ENCODE measurements at regions not wholly inside any gene's neighbourhood (a gene's known extent, or its start where the extent isn't known, plus 50 kb on each side); places are given as distances from the start of the nearest gene placed in this dataset.

- DNase-seq (no peak), ATAC-seq (ENCODE audit: low read depth) (no peak)
- H3K4ac ChIP-seq (ENCODE audit: low read depth, low read length): no peak overlapping the region
- H3K14ac ChIP-seq (replicated peaks; ENCODE audit: low read depth, low read length): no peak overlapping the region
- H3K56ac ChIP-seq (ENCODE audit: extremely low read depth, insufficient read depth, low read length): no peak overlapping the region
- no peak overlapping the region for H3K4me3 ChIP-seq (ENCODE audit: insufficient read depth, low read depth, low read length)
- no peak overlapping the region for H2AK5ac ChIP-seq (ENCODE audit: low read depth, low read length)
- H2BK15ac ChIP-seq (ENCODE audit: low read depth, low read length): no peak overlapping the region
- CTCF ChIA-PET: interaction anchor here (0.5 kb wide), 1 partner anchor 32 kb away, joined by 3 read pairs; no protein-coding TSS in a partner anchor
- no peaks in the 10 kb centered on the region for H4K20me1 ChIP-seq (ENCODE audit: insufficient read depth, low read length)
- no peak overlapping the region for H4K91ac ChIP-seq (ENCODE audit: insufficient read depth, low read depth, low read length)
- no peak overlapping the region for H2AK9ac ChIP-seq (replicated peaks; ENCODE audit: low read depth, low read length, poor library complexity)
- H4K5ac ChIP-seq (ENCODE audit: low read depth, low read length): no peak overlapping the region
- BruUV-seq (replicated peaks): no TSS peak
- H3K27ac ChIP-seq (ENCODE audit: insufficient read depth, low read length): no peak overlapping the region
- H3K9me3 ChIP-seq (ENCODE audit: control insufficient read depth, insufficient read depth, low read length): peaks cover 3% of the 10 kb centered on the region
- dilution Hi-C loops (cut with HindIII; ENCODE audit: low sequenced_read_pairs, unreplicated experiment): no loop called here
- no peak overlapping the region for H2BK20ac ChIP-seq (ENCODE audit: low read depth, low read length)
- no peak overlapping the region for H2BK5ac ChIP-seq (ENCODE audit: low read depth, low read length, poor library complexity, severe bottlenecking)
- H3K4me1 ChIP-seq (ENCODE audit: control insufficient read depth, insufficient read depth, low read length): no peaks in the 10 kb centered on the region
- no peaks in the 10 kb centered on the region for H3K27me3 ChIP-seq (ENCODE audit: control insufficient read depth, insufficient read depth, low read length)
- no peak for TF ChIP-seq MAFK (IDR thresholded peaks at IDR 0.05; ENCODE audit: low read depth, low read length)
- no peak for TF ChIP-seq FOS (IDR thresholded peaks at IDR 0.05; ENCODE audit: low read depth, low read length)
- no peak for TF ChIP-seq CHD1 (IDR thresholded peaks at IDR 0.05; ENCODE audit: low read depth, low read length)
- TF ChIP-seq MAZ (IDR thresholded peaks at IDR 0.05; ENCODE audit: borderline replicate concordance, low read depth, low read length): no peak
- no peak for TF ChIP-seq BHLHE40 (IDR thresholded peaks at IDR 0.05; ENCODE audit: low read depth, low read length)
- TF ChIP-seq RFX5 (IDR thresholded peaks at IDR 0.05; ENCODE audit: low read depth, low read length): no peak
- TF ChIP-seq SMC3 (IDR thresholded peaks at IDR 0.05; ENCODE audit: low read depth, low read length): no peak
- no peak for TF ChIP-seq NFE2L2 (IDR thresholded peaks at IDR 0.05; ENCODE audit: low read depth, low read length)
- no peak for TF ChIP-seq RAD21 (IDR thresholded peaks at IDR 0.05; ENCODE audit: low read length)
- no peak for TF ChIP-seq CEBPB (IDR thresholded peaks at IDR 0.05; ENCODE audit: low read depth, low read length)
- no peak for TF ChIP-seq MXI1 (IDR thresholded peaks at IDR 0.05; ENCODE audit: borderline replicate concordance, low read depth, low read length)
- no peak for TF ChIP-seq RCOR1 (IDR thresholded peaks at IDR 0.05; ENCODE audit: insufficient replicate concordance, low read length)
- TF ChIP-seq POLR2A (IDR thresholded peaks at IDR 0.05; ENCODE audit: low read depth, low read length): no peak
- no peak for TF ChIP-seq CTCF (conservative IDR thresholded peaks at IDR 0.05; ENCODE audit: low read depth, low read length)
- TF ChIP-seq USF2 (IDR thresholded peaks at IDR 0.05; ENCODE audit: low read depth, low read length): no peak
- no peak for TF ChIP-seq ELK1 (IDR thresholded peaks at IDR 0.05; ENCODE audit: borderline replicate concordance, low read depth, low read length)
- H3K36me3 ChIP-seq (ENCODE audit: control insufficient read depth, insufficient read depth, low read length): no peaks in the 10 kb centered on the region
- H4K8ac ChIP-seq (ENCODE audit: low read depth in 2 of 2, low read length in 2 of 2): no peak overlapping the region
- in situ Hi-C loops (cut with MboI; ENCODE audit: low sequenced_read_pairs): no loop called here
- H3K9ac ChIP-seq (ENCODE audit: low read depth, low read length): no peak overlapping the region
- H3K79me1 ChIP-seq (ENCODE audit: low read depth in 1 of 2, low read length in 2 of 2): no peaks in the 10 kb centered on the region
- no peak overlapping the region for H2BK120ac ChIP-seq (ENCODE audit: low read depth, low read length)
- WGBS, 2 experiments (ENCODE audit: extremely low coverage in 2 of 2, insufficient read length in 1 of 2): no CpG with 5 or more reads among the region's 10 CpGs
- no peak overlapping the region for H2AFZ ChIP-seq (replicated peaks; ENCODE audit: low read length, poor library complexity)
- H3K18ac ChIP-seq (ENCODE audit: low read depth, low read length): no peak overlapping the region
- no peak overlapping the region for H3K23ac ChIP-seq (ENCODE audit: low read depth, low read length)
- POLR2A ChIA-PET (ENCODE audit: unreplicated experiment): no interaction called here
- intact Hi-C loops (cut with micrococcal nuclease): no loop called here
- no peaks in the 10 kb centered on the region for H3K9me1 ChIP-seq (ENCODE audit: insufficient read depth, low read length)
- H3K4me2 ChIP-seq (ENCODE audit: low read depth, low read length): no peak overlapping the region
Measured at GRCh38 chr13:61531383-61532065, 115.9 kb upstream of the PCDH20 start.
